ENCODE measurements at regions not wholly inside any gene's neighbourhood (a gene's known extent, or its start where the extent isn't known, plus 50 kb on each side); places are given as distances from the start of the nearest gene placed in this dataset.

DNA sequence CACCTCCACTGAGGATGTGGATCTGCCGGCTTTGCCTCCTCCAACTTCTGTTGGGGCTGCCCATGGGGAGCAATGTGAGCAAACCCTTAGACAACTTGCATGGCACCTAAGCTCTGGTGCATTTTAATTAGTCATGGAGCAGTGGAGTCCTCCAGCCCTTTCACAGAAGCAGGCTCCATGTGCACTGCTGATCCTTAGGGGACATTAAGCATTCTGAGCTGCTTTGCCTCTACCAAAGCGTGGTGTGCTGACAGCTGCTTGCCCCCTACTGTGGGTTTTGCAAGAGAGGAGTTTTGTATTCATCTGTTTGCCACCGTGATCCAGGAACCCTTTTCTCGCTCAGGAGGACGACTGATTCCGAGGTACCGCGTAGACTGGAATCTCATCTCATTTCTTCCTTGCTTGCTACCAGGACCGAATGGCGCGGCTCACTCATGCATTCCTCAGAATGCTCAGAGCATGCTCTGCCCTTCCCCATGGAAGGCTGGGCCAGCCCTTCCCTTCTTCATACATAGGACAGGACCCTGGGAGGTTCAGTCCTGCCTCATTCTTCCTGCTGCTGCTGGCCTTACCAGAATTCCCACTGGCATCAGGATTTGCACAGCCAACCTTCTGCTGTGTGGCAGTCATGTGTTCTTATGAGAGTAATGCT lies 432.5 kb downstream of the GADD45G start:
- TF ChIP-seq TAF1 (IDR thresholded peaks at IDR 0.05; ENCODE audit: borderline replicate concordance, low read depth, low read length): no peak
- TF ChIP-seq EZH2phosphoT487 (IDR thresholded peaks at IDR 0.05; ENCODE audit: borderline replicate concordance, low read depth): no peak
- no peak for TF ChIP-seq EP300 (IDR thresholded peaks at IDR 0.05; ENCODE audit: borderline replicate concordance in 1 of 2, low read depth in 1 of 2, low read length in 1 of 2)
- TF ChIP-seq, protein P1, sequence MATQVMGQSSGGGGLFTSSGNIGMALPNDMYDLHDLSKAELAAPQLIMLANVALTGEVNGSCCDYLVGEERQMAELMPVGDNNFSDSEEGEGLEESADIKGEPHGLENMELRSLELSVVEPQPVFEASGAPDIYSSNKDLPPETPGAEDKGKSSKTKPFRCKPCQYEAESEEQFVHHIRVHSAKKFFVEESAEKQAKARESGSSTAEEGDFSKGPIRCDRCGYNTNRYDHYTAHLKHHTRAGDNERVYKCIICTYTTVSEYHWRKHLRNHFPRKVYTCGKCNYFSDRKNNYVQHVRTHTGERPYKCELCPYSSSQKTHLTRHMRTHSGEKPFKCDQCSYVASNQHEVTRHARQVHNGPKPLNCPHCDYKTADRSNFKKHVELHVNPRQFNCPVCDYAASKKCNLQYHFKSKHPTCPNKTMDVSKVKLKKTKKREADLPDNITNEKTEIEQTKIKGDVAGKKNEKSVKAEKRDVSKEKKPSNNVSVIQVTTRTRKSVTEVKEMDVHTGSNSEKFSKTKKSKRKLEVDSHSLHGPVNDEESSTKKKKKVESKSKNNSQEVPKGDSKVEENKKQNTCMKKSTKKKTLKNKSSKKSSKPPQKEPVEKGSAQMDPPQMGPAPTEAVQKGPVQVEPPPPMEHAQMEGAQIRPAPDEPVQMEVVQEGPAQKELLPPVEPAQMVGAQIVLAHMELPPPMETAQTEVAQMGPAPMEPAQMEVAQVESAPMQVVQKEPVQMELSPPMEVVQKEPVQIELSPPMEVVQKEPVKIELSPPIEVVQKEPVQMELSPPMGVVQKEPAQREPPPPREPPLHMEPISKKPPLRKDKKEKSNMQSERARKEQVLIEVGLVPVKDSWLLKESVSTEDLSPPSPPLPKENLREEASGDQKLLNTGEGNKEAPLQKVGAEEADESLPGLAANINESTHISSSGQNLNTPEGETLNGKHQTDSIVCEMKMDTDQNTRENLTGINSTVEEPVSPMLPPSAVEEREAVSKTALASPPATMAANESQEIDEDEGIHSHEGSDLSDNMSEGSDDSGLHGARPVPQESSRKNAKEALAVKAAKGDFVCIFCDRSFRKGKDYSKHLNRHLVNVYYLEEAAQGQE (IDR thresholded peaks at IDR 0.05; ENCODE audit: low read depth, low read length): no peak
- TF ChIP-seq, protein P2, sequence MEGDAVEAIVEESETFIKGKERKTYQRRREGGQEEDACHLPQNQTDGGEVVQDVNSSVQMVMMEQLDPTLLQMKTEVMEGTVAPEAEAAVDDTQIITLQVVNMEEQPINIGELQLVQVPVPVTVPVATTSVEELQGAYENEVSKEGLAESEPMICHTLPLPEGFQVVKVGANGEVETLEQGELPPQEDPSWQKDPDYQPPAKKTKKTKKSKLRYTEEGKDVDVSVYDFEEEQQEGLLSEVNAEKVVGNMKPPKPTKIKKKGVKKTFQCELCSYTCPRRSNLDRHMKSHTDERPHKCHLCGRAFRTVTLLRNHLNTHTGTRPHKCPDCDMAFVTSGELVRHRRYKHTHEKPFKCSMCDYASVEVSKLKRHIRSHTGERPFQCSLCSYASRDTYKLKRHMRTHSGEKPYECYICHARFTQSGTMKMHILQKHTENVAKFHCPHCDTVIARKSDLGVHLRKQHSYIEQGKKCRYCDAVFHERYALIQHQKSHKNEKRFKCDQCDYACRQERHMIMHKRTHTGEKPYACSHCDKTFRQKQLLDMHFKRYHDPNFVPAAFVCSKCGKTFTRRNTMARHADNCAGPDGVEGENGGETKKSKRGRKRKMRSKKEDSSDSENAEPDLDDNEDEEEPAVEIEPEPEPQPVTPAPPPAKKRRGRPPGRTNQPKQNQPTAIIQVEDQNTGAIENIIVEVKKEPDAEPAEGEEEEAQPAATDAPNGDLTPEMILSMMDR (IDR thresholded peaks at IDR 0.05): no peak
- no peak for TF ChIP-seq GATA2 (CRISPR knock-in tag; IDR thresholded peaks at IDR 0.05)

All from SK-N-SH (cell line).